GM21786 (cell line): ENCODE measurements at regions not wholly inside any gene's neighbourhood (a gene's known extent, or its start where the extent isn't known, plus 50 kb on each side); places are given as distances from the start of the nearest gene placed in this dataset.

Source experiments
- ATAC-seq: cut with Tn5 transposase; IDR thresholded peaks from one replicate; pipeline ENCODE4 v1.9.1; 2021; ENCODE audit not compliant: unreplicated experiment

DNA sequence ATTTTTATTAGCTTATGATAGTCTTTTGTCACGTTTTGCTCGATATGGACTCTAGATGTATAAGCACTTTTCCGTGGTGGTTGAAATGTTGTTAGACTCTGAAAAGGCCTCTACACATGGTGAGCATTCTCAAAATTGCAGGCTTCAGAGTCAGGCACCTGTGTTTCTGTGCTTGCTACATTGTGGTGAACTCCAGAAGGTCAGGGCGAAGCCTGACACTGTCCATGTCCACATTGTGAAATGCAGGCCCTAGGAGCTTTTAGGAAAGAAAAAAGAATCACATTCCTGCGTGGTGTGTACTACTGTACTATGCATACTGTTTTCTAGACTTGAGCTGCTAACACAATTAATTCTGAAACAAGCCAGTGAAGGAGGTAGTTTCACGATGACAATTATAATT lies 86.3 kb downstream of the HS3ST1 start:
- ATAC-seq, result no peak

DNA sequence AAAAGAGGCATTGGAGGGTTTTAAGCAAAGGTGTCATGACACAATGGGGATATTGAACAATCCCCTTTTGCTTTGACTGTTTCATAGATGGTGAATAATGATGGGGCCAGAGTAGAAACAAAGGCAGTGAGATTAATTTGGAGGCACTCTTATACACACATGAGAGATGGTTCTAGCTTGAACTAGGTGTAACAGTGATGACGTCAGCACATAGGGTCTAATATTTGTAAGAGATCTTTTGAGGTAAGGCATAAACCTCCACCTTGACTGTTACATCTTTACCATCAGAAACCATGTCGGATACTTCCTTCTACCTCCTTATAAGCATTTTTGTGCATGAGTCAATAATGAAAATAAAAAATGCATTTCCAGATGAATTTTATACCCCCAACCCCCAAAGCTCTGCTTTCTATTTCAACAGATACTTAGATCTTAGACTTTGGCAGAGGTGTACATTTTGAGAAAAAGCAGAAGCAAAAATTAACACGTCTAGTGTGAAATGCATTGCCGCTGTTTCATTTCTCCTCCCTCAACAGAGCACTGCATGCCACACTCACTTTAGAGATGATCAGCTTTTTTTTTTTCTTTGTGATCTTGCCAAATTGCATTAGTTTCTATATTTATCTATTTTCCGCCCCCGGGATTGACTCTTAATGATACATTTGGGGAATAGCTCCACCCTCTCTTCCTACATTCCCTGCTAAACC lies 87.2 kb downstream of the HS3ST1 start:
- peak; percentile 58 for ATAC-seq

GRCh38 chr4:11338956-11339782 lies 89.5 kb downstream of the HS3ST1 start:
- ATAC-seq, result no peak

GRCh38 chr4:11337287-11337686 lies 91.4 kb downstream of the HS3ST1 start:
- no peak for ATAC-seq

DNA sequence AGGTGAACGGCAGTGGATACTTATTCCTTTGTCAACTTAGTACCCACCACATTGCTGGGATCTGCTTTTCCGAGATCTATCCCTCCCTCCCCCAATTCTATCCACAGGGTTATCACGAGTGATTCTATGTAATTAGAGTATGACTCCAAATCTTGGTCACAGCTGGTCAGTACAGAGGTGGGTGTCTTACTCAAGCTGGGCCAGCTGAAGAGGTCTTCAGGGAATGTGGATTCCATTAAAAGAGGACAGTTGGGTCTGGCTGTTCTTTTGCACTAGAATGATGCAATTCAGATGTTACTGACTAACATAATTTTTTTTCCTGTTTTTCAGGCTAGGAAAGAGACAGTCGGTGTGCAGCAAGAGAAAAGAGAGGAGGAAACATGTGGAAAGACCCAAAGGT lies 92.3 kb downstream of the HS3ST1 start:
- no peak for ATAC-seq

DNA sequence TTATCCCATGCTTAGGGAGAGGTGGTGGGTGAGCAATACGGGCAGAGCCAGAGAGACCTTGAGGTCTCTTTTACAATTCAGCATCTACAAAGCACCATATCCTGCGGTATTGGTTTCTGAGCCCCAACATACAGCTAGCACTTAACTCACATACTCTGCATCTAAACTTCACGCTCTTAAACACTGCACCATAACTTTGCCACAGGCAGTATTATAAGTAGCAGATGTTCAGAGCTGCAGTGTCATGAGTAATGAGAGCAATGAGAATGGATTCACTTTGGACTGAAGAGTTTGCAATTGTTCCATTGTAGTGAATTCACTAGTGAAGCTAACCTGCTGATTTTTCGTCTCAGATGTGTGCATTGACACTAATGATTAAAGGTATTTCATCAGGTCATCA lies 93.8 kb downstream of the HS3ST1 start:
- no peak for ATAC-seq

GRCh38 chr4:11328401-11328800 lies 100.3 kb downstream of the HS3ST1 start:
- ATAC-seq, result no peak

- no peak for ATAC-seq
Measured at GRCh38 chr4:11326021-11326420, 102.7 kb downstream of the HS3ST1 start.

DNA sequence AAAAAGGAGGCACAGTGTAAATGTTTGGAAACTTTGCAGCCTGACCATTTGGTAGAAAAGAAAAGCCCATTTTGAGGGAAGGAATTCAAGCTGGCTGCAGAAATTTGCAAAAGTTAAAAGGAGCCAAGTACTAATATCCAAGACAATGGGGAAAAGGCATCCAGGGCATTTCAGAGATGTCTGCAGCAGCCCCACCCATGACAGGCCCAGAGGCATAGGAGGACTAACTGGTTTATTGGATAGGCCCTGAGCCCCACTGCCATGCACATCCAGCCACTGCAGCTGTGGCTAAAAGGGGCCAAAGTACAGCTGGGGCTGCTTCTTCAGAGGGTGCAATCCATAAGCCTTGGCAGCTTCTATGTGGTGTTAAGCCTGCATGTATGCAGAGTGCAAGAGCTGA lies 104.9 kb downstream of the HS3ST1 start:
- no peak for ATAC-seq

- ATAC-seq, result no peak
Measured at GRCh38 chr4:11313157-11313943, 115.3 kb downstream of the HS3ST1 start.

GRCh38 chr4:11312389-11312788 lies 116.3 kb downstream of the HS3ST1 start:
- no peak for ATAC-seq

DNA sequence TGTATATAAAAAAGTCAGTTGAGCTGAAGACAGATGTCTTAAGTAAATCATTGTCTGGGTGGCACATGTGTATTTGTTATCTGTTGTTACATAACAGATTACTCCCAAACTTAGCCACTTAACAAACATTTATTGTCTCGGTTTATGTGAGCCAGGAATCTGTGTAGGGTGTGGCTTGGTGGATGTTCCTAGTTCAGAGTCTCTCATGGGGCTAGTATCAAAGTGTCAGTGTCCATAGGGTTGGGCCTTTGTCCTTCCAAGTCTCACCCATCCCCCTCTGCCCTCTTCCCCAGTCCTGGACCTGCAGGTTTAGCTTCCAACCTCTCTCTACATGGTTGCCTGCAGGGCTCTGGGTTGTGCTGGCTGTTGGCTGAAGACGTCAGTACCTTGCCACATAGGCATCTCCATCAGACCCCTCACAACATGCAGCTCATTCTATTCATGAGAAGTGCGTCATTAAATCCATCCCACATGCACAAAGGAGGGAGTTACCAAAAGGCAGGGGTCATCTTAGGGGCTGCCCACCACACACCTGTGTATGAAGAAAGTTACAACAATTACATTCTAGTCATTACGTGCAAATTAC lies 127.5 kb downstream of the HS3ST1 start:
- ATAC-seq, result no peak

- ATAC-seq, result no peak
Measured at GRCh38 chr4:11299836-11300235, 128.9 kb downstream of the HS3ST1 start.

GRCh38 chr4:11299016-11299415 lies 129.7 kb downstream of the HS3ST1 start:
- ATAC-seq, result no peak

GRCh38 chr4:11298451-11298850 lies 130.2 kb downstream of the HS3ST1 start:
- ATAC-seq, result no peak

- no peak for ATAC-seq
Measured at GRCh38 chr4:11297627-11298026, 131.1 kb downstream of the HS3ST1 start.

GRCh38 chr4:11297201-11297600 lies 131.5 kb downstream of the HS3ST1 start:
- ATAC-seq, result no peak

GRCh38 chr4:11293866-11294265 lies 134.8 kb downstream of the HS3ST1 start:
- ATAC-seq, result no peak

- ATAC-seq, result no peak
Measured at GRCh38 chr4:11287055-11287454, 141.6 kb downstream of the HS3ST1 start.

DNA sequence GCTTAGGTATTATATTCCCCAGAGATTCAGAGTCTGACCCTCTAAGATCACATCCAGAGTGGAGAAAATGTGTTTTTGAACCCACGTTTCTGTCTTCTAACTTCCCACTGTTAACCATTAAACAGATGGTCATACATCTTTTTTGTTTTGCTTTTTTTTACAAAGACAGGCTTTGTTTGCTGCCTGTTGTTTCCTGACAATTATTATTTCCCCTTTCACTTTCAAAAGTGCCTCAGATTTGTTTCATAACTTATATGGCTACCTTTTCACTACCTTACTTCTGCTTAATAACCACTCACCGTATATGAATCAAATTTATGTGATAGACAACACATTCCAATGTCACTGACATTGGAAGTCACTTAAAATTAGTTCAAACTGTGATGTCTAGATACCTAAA lies 142.2 kb downstream of the HS3ST1 start:
- ATAC-seq, result peak; percentile 75

DNA sequence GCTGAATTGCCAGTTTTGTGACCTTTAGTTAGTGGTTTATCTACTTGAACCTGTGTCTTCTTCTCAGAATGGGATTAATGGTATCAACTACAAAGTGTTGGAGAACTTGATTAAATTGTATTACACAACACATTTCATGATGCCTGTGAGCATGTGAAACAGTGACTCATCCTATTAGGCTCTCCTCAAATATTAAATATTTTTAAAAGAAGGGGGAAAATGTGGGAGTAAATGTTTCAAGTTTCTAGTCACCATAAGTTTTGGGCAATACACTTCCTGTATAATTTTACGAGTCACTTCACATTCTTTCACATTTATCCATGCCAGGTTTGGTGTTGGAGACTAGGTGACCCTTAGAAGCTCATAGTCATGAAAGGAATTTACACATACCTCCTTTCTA lies 147.0 kb downstream of the HS3ST1 start:
- ATAC-seq, result no peak
